Nephron progenitor cell (in vitro differentiated cells): ENCODE measurements at regions not wholly inside any gene's neighbourhood (a gene's known extent, or its start where the extent isn't known, plus 50 kb on each side); places are given as distances from the start of the nearest gene placed in this dataset.
"Not testable (repeated sequence)": the region's sequence is repeated elsewhere in the genome, so short reads cannot be mapped to it uniquely, and the experiment has no call there.

Source experiments
- DNase-seq: peaks from one replicate; pipeline ENCODE4 v3.0.0; 2021
- H3K27ac Mint-ChIP-seq: 2 replicates; pipeline ENCODE4 v1.8.0; 2021; ENCODE audit warnings: mild to moderate bottlenecking, moderate library complexity, mixed read lengths
- H3K27me3 Mint-ChIP-seq: 2 replicates; pipeline ENCODE4 v1.8.0; 2021; ENCODE audit warnings: mild to moderate bottlenecking, low read depth, mixed read lengths; ENCODE audit not compliant: poor library complexity
- H3K36me3 Mint-ChIP-seq: 2 replicates; pipeline ENCODE4 v1.8.0; 2021; ENCODE audit warnings: low read depth, mixed read lengths
- H3K4me1 Mint-ChIP-seq: 2 replicates; pipeline ENCODE4 v1.8.0; 2021; ENCODE audit warnings: mixed read lengths
- H3K4me3 Mint-ChIP-seq: 2 replicates; pipeline ENCODE4 v1.8.0; 2021; ENCODE audit warnings: mild to moderate bottlenecking, moderate library complexity, mixed read lengths
- H3K9me3 Mint-ChIP-seq: 2 replicates; pipeline ENCODE4 v1.8.0; 2021; ENCODE audit warnings: mild to moderate bottlenecking, moderate library complexity, mixed read lengths
- TF ChIP-seq, protein P1 (sequence below): fragments of 200-600 bp; sonication (generic); IDR thresholded peaks from 2 replicates; pipeline ENCODE4 v1.5.0; 2021; ENCODE audit warnings: antibody characterized with exemption

DNA sequence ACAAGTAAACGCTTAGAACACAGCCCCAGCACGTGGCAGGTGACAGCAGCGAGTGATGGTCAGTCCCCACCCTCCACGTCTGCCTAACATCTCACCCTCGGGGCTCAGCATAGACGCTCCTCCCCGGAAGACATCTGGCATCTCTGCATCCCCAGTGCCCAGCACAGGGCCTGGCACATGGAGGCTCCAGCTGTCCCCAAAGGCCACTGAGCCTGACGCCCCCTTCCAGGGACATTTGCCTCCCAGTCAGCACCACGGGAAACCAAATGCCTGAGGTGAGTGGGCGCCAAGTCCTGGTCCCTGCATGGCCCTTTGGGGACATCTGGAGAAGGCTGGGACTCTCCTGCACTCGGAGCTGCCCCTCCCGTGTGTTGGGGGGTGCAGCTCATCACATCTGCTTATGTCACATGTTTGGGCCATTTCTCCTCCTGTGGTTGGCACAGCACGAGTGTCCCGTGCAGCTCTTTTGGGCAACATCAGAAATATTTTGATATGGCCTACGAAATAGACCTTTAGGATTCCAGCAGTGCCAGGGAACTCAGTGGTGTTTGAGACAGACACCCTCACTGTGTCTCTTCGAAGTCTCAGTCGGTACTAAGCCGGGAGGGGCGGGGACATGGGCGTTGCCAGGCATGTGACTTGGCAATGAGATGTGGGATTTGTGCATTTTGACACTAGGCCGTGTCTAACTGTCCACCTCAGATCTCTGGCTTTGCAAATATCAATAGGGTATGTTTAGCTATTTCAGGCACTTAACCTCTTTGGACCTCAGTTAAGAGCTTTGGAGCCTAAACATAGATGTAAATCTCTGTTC is 315.0 kb downstream of the PTPRU start:
- Mint-ChIP-seq H3K4me3 (no peak overlapping the region), H3K27ac (no peak overlapping the region), H3K4me1 (peaks cover 15% of the 10 kb centered on the region), H3K9me3 (no peaks in the 10 kb centered on the region), H3K36me3 (no peaks in the 10 kb centered on the region), H3K27me3 (peaks cover 2% of the 10 kb centered on the region)
- TF ChIP-seq, protein P1, sequence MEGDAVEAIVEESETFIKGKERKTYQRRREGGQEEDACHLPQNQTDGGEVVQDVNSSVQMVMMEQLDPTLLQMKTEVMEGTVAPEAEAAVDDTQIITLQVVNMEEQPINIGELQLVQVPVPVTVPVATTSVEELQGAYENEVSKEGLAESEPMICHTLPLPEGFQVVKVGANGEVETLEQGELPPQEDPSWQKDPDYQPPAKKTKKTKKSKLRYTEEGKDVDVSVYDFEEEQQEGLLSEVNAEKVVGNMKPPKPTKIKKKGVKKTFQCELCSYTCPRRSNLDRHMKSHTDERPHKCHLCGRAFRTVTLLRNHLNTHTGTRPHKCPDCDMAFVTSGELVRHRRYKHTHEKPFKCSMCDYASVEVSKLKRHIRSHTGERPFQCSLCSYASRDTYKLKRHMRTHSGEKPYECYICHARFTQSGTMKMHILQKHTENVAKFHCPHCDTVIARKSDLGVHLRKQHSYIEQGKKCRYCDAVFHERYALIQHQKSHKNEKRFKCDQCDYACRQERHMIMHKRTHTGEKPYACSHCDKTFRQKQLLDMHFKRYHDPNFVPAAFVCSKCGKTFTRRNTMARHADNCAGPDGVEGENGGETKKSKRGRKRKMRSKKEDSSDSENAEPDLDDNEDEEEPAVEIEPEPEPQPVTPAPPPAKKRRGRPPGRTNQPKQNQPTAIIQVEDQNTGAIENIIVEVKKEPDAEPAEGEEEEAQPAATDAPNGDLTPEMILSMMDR, result no peak
- DNase-seq, result no peak

DNA sequence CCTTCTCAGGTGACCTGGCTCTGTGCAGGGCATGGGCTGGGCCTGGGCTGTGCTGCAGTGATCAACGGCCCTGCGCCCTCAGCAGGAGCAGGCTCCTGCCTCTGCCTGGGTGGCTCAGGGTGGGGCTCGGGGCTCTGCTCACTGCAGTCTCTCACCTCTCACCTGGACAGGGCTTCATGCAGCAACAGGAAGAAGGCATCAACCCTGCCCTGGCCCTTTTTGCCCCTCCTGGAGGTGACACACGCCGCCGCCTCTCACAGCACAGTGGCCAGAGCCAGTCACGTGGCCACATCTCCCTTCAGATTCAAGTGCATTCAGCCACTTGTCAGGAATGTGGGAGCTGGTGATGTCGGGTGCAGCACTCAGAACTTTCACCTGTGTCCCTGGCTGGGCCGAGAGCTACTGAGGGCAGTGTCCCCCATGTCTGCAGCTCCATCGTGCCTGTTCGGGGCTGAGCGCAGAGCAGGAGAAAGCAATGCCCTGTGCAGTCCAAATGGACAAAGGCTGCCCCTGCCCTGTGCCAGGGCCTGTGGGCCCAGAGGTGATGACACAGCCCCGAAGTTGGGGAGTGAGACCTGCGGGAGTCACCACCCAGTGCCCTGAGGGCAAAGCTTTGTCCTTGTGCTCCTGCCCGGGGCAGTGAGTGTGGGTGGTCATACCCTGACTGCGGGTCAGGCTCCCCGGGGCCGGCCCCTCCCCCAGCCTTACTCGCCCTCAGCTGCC is 314.0 kb downstream of the PTPRU start:
- peaks cover 2% of the 10 kb centered on the region for H3K27me3 Mint-ChIP-seq
- H3K27ac Mint-ChIP-seq, result no peak overlapping the region
- H3K4me3 Mint-ChIP-seq, result no peak overlapping the region
- no peaks in the 10 kb centered on the region for H3K9me3 Mint-ChIP-seq
- H3K4me1 Mint-ChIP-seq, result peaks cover 21% of the 10 kb centered on the region
- TF ChIP-seq, protein P1, result no peak
- DNase-seq, result no peak
- no peaks in the 10 kb centered on the region for H3K36me3 Mint-ChIP-seq

DNA sequence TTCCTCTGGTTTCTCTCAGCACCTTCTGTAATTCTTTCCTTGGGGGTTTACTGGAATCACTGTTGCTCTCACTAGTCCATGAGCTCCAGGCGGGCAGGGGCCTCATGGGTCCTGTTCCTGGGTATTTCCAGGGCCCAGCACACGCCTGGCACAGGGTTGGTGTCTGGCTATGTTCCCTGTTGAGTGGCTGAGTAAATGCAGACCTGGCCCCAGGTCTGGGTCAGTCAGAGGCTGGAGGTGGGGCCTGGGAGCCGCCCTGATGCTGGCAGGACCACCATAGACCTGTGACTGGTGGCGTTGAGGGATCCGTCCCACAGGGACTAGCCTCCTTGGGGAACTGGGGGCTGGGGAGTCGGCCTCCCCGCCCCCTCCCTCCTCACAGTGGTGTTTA is 313.4 kb downstream of the PTPRU start:
- H3K27ac Mint-ChIP-seq, H3K9me3 Mint-ChIP-seq, DNase-seq, H3K36me3 Mint-ChIP-seq, H3K4me3 Mint-ChIP-seq, H3K27me3 Mint-ChIP-seq: not testable (repeated sequence)
- peaks cover 21% of the 10 kb centered on the region for H3K4me1 Mint-ChIP-seq

DNA sequence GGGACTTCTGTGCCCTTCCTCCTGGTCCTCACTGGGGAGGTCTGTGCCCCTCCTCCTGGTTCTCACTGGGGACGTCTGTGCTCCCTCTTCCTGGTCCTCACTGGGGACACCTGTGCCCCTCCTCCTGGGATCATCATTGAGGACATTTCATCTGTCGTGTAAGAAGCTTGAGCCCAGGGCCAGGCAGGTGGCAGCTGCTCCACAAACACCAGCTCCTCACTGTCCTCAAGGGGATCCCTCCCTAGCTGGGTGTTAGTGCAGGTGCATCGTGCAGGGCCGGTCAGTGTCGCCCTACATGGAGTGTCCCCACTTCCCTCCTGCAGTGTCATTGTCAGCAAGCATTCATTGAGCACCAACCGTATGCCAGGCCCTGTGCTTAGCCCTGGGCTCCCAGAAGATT is 312.7 kb downstream of the PTPRU start:
- Mint-ChIP-seq H3K4me3 (no peak overlapping the region), H3K36me3 (no peaks in the 10 kb centered on the region), H3K4me1 (peaks cover 21% of the 10 kb centered on the region), H3K27me3 (peaks cover 2% of the 10 kb centered on the region), H3K9me3 (no peaks in the 10 kb centered on the region), H3K27ac (peak overlapping the region; percentile 45)
- no peak for DNase-seq
- TF ChIP-seq, protein P1, result no peak

DNA sequence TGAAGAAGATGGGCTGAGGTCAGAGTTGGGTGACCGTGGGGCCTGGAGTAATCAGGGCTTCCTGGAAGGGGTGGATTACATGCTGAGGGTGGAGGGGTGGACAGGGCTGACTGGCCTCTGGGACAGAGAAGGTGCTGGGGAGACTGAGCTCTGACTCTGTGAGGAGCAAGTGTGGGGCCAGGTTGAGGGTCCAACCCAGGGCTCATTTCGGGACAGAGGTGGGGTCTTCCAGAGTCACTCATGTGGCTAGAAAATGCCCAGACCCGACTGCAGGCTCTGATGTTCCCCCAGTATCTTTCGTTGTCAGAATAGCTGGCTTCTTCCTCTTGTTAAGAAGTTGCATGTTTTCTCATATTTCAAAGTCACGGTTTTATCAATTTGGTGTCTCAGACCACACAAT is 311.8 kb downstream of the PTPRU start:
- no peak for DNase-seq
- TF ChIP-seq, protein P1, result no peak
- Mint-ChIP-seq H3K9me3 (no peaks in the 10 kb centered on the region), H3K36me3 (no peaks in the 10 kb centered on the region), H3K27me3 (peaks cover 3% of the 10 kb centered on the region), H3K27ac (no peak overlapping the region), H3K4me1 (peaks cover 22% of the 10 kb centered on the region), H3K4me3 (no peak overlapping the region)

DNA sequence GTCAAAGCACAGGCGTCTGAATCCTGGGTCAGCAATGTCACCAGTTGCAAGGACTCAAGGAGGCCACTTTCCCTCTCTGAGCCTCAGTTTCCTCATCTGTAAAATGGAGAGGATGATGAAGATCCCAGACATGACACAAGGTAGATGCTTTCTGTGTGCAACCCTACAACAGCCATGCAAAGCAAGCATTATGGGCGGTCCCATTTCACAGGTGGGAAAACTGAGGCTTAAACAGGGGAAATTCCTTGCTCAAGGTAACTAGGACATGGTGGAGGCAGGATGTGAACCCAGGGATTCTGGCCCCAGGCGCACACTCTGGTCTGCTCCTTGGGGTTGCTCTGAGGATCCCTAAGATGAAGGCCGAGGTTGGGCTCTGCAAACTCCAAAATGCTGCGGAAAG is 311.0 kb downstream of the PTPRU start:
- TF ChIP-seq, protein P1, result no peak
- Mint-ChIP-seq H3K4me3 (no peak overlapping the region), H3K36me3 (no peaks in the 10 kb centered on the region), H3K9me3 (no peaks in the 10 kb centered on the region), H3K4me1 (peaks cover 30% of the 10 kb centered on the region), H3K27me3 (peaks cover 7% of the 10 kb centered on the region), H3K27ac (no peak overlapping the region)
- no peak for DNase-seq
